ENCODE measurements at regions not wholly inside any gene's neighbourhood (a gene's known extent, or its start where the extent isn't known, plus 50 kb on each side); places are given as distances from the start of the nearest gene placed in this dataset.

- TF ChIP-seq EP300 (IDR thresholded peaks at IDR 0.05): no peak
- no peak for DNase-seq (ENCODE audit: low spot score in 2 of 2)
- H3K4me3 ChIP-seq: no peak overlapping the region
- peaks cover 0 to 6% (median 0%) of the 10 kb centered on the region in 4 donors for H3K4me1 ChIP-seq
- no peaks in the 10 kb centered on the region for H3K9me3 ChIP-seq
- H3K36me3 ChIP-seq: no peaks in the 10 kb centered on the region
- H3K27ac ChIP-seq: no peak overlapping the region
- no peaks in the 10 kb centered on the region for H3K27me3 ChIP-seq
- WGBS, 2 donors: 37 to 63% methylated on average over 2 of the region's 2 CpGs
These were observed 208.9 kb upstream of the PRR16 start for GRCh38 chr5:120255214-120255613.

GRCh38 chr5:120256376-120256775 lies 207.7 kb upstream of the PRR16 start:
- peaks cover 0 to 6% (median 0%) of the 10 kb centered on the region in 4 donors for H3K4me1 ChIP-seq
- no peaks in the 10 kb centered on the region for H3K36me3 ChIP-seq
- no peak for DNase-seq (ENCODE audit: low spot score in 2 of 2)
- no peak overlapping the region for H3K4me3 ChIP-seq
- no peaks in the 10 kb centered on the region for H3K9me3 ChIP-seq
- no peaks in the 10 kb centered on the region for H3K27me3 ChIP-seq
- 59 to 64% methylated on average over 1 of the region's 1 CpG for WGBS, 2 donors
- no peak overlapping the region for H3K27ac ChIP-seq
- TF ChIP-seq CTCF (IDR thresholded peaks at IDR 0.05): no peak

GRCh38 chr5:120257358-120257971 lies 206.6 kb upstream of the PRR16 start:
- H3K27me3 ChIP-seq: no peaks in the 10 kb centered on the region
- H3K4me1 ChIP-seq: peaks cover 0 to 6% (median 0%) of the 10 kb centered on the region in 4 donors
- no peak overlapping the region for H3K27ac ChIP-seq
- H3K36me3 ChIP-seq: no peaks in the 10 kb centered on the region
- DNase-seq (ENCODE audit: low spot score in 2 of 2): no peak
- TF ChIP-seq POLR2A (IDR thresholded peaks at IDR 0.05) (no peak), CTCF (IDR thresholded peaks at IDR 0.05) (no peak), EP300 (IDR thresholded peaks at IDR 0.05) (no peak)
- H3K4me3 ChIP-seq: no peak overlapping the region
- H3K9me3 ChIP-seq: no peaks in the 10 kb centered on the region
- WGBS, 2 donors: 83% methylated on average over 3 of the region's 3 CpGs

GRCh38 chr5:120258123-120258522 lies 206.0 kb upstream of the PRR16 start:
- Histone ChIP-seq H3K9me3 (no peaks in the 10 kb centered on the region), H3K4me1 (peaks cover 0 to 6% (median 0%) of the 10 kb centered on the region in 4 donors), H3K36me3 (no peaks in the 10 kb centered on the region), H3K27ac (peak overlapping the region in 2 of 4 donors; percentile 1 to 3), H3K27me3 (no peaks in the 10 kb centered on the region), H3K4me3 (no peak overlapping the region)
- DNase-seq (ENCODE audit: low spot score in 2 of 2): peak in 1 of 2 donors; percentile 19
- WGBS, 2 donors: 42 to 60% methylated on average over 4 of the region's 4 CpGs
- TF ChIP-seq EP300 (IDR thresholded peaks at IDR 0.05) (peak in 1 of 2 donors; percentile 80), POLR2A (IDR thresholded peaks at IDR 0.05) (no peak)

- H3K9me3 ChIP-seq: no peaks in the 10 kb centered on the region
- DNase-seq (ENCODE audit: low spot score in 2 of 2): no peak
- H3K27me3 ChIP-seq: no peaks in the 10 kb centered on the region
- H3K4me3 ChIP-seq: no peak overlapping the region
- WGBS, 2 donors: 86 to 93% methylated on average over 1 of the region's 1 CpG
- peaks cover 0 to 6% (median 0%) of the 10 kb centered on the region in 4 donors for H3K4me1 ChIP-seq
- H3K27ac ChIP-seq: no peak overlapping the region
- TF ChIP-seq POLR2A (IDR thresholded peaks at IDR 0.05) (no peak), EP300 (IDR thresholded peaks at IDR 0.05) (no peak), CTCF (IDR thresholded peaks at IDR 0.05) (no peak)
- H3K36me3 ChIP-seq: no peaks in the 10 kb centered on the region
These were observed 203.4 kb upstream of the PRR16 start for GRCh38 chr5:120260651-120261050.

- peaks cover 0 to 4% (median 0%) of the 10 kb centered on the region in 4 donors for H3K9me3 ChIP-seq
- H3K4me1 ChIP-seq: no peaks in the 10 kb centered on the region
- no peak for DNase-seq (ENCODE audit: low spot score in 2 of 2)
- H3K27me3 ChIP-seq: no peaks in the 10 kb centered on the region
- no peak overlapping the region for H3K4me3 ChIP-seq
- H3K27ac ChIP-seq: no peak overlapping the region
- TF ChIP-seq POLR2A (IDR thresholded peaks at IDR 0.05) (no peak), CTCF (IDR thresholded peaks at IDR 0.05) (no peak), EP300 (IDR thresholded peaks at IDR 0.05) (no peak)
- H3K36me3 ChIP-seq: no peaks in the 10 kb centered on the region
- WGBS, 2 donors: 90 to 94% methylated on average over 2 of the region's 2 CpGs
These were observed 193.6 kb upstream of the PRR16 start for GRCh38 chr5:120270498-120270897.

Measured in tibial nerve (tissue), 4 donors.